Large intestine (tissue), 3 donors: ENCODE measurements at regions not wholly inside any gene's neighbourhood (a gene's known extent, or its start where the extent isn't known, plus 50 kb on each side); places are given as distances from the start of the nearest gene placed in this dataset.
"Not testable (repeated sequence)": the region's sequence is repeated elsewhere in the genome, so short reads cannot be mapped to it uniquely, and the experiment has no call there.

Experiments used
- DNase-seq, 2 donors: peaks; one replicate each; pipeline versions ENCODE4 v3.0.0 to v3.0.0-alpha.2; 2013
- H3K27ac ChIP-seq: one replicate; pipeline ENCODE4 v1.5.1; 2013; ENCODE audit warnings: low read length
- H3K27me3 ChIP-seq: 2 replicates; pipeline ENCODE4 v1.6.1; 2013; ENCODE audit warnings: low read length; ENCODE audit not compliant: control insufficient read depth, insufficient read depth
- H3K36me3 ChIP-seq: 2 replicates; pipeline ENCODE4 v1.6.1; 2013; ENCODE audit warnings: low read length; ENCODE audit not compliant: control insufficient read depth, insufficient read depth
- H3K4me1 ChIP-seq: one replicate; pipeline ENCODE4 v1.6.1; 2013; ENCODE audit warnings: low read length; ENCODE audit not compliant: control insufficient read depth, insufficient read depth
- H3K4me3 ChIP-seq: one replicate; pipeline ENCODE4 v1.5.1; 2013; ENCODE audit warnings: low read length
- H3K9me3 ChIP-seq: one replicate; pipeline ENCODE4 v1.6.1; 2013; ENCODE audit warnings: mild to moderate bottlenecking, low read depth, low read length, moderate library complexity; ENCODE audit not compliant: control insufficient read depth
- WGBS: methylation state at CpG from one replicate; pipeline ENCODE4 v1.1.5; 2013; ENCODE audit warnings: low lambda C conversion rate; ENCODE audit not compliant: insufficient coverage; 5-methylcytosine and 5-hydroxymethylcytosine counted together

DNA sequence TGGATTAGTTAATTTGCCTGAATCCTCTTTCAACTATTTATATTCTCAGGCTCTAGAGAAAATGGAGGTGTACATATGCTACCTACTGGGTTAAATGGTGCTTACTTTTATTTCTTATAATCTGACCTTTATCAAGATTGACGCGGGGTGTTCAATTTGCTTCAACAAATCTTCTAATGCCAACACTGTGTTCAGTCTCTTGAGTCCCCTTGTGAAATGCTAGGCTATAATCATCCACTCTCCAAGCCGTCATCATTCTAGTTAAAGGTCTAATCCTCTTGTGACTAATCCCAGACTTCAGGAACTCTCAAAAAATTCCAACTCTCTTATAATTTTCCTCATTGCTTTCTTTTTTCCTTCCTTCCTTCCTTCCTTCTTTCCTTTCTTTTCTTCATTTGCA, 1396.2 kb downstream of the CDH8 start:
- no peak for DNase-seq
- Histone ChIP-seq H3K4me1 (no peaks in the 10 kb centered on the region), H3K4me3 (no peak overlapping the region), H3K9me3 (peaks cover 3% of the 10 kb centered on the region), H3K27me3 (no peaks in the 10 kb centered on the region), H3K36me3 (no peaks in the 10 kb centered on the region), H3K27ac (no peak overlapping the region)
- 78% methylated on average over 3 of the region's 3 CpGs for WGBS

DNA sequence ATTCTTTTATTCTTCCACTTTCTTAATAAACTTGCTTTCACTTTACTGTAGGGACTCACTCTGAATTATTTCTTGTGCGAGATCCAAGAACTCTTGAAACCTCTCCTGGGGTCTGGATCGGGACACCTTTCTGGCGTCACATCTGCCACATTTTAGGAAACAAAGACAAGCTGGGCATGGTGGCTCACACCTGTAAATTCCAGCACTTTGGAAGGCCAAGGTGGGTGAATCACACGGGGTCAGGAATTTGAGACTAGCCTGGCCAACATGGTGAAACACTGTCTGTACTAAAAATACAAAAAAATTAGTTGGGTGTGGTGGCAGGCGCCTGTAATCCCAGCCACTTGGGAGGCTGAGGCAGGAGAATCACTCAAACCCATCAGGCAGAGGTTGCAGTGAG, 1399.6 kb downstream of the CDH8 start:
- DNase-seq, H3K27ac ChIP-seq, H3K36me3 ChIP-seq, H3K4me3 ChIP-seq, H3K27me3 ChIP-seq, H3K4me1 ChIP-seq, H3K9me3 ChIP-seq: not testable (repeated sequence)
- WGBS, result 100% methylated on average over 1 of the region's 5 CpGs

DNA sequence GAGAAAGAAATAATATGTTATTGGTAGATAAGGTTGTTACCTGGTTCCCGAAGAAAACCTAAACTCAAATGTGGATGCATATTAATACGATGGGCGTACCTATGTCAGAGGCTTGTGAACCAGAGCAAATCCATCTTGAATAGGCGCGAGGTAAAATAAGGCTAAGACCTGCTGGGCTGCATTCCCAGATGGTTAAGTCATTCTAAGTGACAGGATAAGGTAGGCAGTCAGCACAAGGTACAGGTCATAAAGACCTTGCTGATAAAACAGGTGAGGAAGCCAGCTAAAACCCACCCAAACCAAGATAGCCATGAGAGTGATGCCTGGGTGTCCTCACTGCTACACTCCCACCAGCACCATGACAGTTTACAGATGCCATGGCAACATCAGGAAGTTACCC, 1400.1 kb downstream of the CDH8 start:
- WGBS, result 60% methylated on average over 1 of the region's 5 CpGs
- DNase-seq, result no peak
- no peak overlapping the region for H3K4me3 ChIP-seq
- H3K36me3 ChIP-seq, result no peaks in the 10 kb centered on the region
- H3K27ac ChIP-seq, result no peak overlapping the region
- peaks cover 2% of the 10 kb centered on the region for H3K9me3 ChIP-seq
- no peaks in the 10 kb centered on the region for H3K4me1 ChIP-seq
- H3K27me3 ChIP-seq, result no peaks in the 10 kb centered on the region

DNA sequence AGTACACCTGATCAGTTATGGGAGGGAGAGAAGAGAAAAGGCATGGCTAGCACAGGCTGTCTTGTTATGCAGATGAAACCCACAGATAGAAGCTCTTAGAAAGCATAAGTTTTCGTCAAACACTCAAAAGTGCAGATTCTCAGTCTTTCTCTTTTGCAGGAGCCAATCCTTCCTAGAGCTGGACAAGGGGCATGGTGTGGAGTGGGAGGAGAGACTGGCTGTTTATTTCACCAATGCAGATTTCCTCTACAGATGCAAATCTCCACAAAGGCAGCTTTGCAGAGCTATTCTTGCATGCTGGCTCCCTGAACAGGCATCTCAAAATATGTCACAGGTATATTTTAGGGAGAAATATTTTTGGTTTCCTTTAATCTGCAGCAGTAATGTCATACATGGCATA, 1400.7 kb downstream of the CDH8 start:
- no peak overlapping the region for H3K4me3 ChIP-seq
- H3K9me3 ChIP-seq, result no peaks in the 10 kb centered on the region
- H3K27me3 ChIP-seq, result no peaks in the 10 kb centered on the region
- no peaks in the 10 kb centered on the region for H3K4me1 ChIP-seq
- H3K27ac ChIP-seq, result no peak overlapping the region
- no CpG with 5 or more reads among the region's 1 CpG for WGBS
- no peaks in the 10 kb centered on the region for H3K36me3 ChIP-seq
- DNase-seq, result no peak

DNA sequence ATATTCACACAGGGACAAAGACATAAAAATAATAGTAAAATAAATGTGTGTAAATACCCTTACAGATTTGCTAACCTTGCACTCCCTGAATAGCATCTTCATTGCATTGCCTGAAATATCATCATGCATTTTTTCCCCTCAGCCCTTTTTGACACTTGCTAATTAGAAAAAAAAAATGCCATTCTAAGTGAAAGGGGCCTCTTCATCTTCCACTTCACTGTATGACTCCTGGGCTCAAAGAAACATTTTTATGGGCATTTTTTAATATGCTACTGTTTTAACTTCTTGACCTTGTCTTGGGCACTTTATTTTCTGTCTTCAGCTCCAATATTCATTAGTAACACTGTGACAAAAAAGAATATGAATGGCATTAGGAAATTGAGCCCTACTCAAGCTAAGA, 1424.4 kb downstream of the CDH8 start:
- Histone ChIP-seq H3K36me3 (no peaks in the 10 kb centered on the region), H3K9me3 (no peaks in the 10 kb centered on the region), H3K4me1 (no peaks in the 10 kb centered on the region), H3K27me3 (no peaks in the 10 kb centered on the region), H3K27ac (no peak overlapping the region), H3K4me3 (no peak overlapping the region)
- DNase-seq, result no peak

DNA sequence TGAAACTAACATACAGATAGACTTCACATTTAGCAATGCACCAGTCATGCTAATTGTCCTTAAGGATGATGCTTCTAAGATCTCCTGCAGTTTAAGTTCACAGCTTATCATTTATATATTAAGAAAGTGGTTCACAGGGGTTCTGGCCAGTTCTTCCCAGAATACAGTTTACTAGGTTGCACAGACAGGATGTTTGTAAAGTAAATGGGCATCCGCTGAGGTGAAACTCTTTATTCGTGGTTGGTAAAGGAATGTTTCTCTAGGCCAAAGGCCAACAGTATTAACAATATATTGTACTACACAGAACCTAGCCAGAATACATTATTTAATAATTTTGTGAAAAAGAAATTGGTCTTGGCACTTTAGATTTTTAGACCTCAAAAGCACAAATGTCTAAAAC, 1427.3 kb downstream of the CDH8 start:
- 40% methylated on average over 1 of the region's 2 CpGs for WGBS
- Histone ChIP-seq H3K27ac (no peak overlapping the region), H3K36me3 (no peaks in the 10 kb centered on the region), H3K4me3 (no peak overlapping the region), H3K9me3 (no peaks in the 10 kb centered on the region), H3K4me1 (no peaks in the 10 kb centered on the region), H3K27me3 (no peaks in the 10 kb centered on the region)
- no peak for DNase-seq

DNA sequence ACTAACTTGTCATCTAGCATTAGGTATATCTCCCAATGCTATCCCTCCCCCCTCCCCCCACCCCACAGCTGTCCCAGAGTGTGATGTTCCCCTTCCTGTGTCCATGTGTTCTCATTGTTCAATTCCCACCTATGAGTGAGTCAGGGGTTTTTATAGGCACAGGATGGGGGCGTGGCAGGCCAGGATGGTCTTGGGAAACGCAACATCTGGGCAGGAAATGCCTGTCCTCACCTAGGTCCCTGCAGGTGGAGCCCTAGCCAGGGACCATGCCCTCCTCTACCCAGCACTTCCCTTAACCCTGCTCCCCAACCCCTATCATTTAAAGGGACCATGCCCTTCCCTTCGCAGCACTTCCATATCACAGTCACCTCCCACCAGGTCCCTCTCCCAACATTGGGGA, 1430.6 kb downstream of the CDH8 start:
- not testable (repeated sequence) for H3K9me3 ChIP-seq, H3K4me1 ChIP-seq, H3K27me3 ChIP-seq, H3K36me3 ChIP-seq, DNase-seq, H3K27ac ChIP-seq, H3K4me3 ChIP-seq
- WGBS, result no CpG with 5 or more reads among the region's 3 CpGs

DNA sequence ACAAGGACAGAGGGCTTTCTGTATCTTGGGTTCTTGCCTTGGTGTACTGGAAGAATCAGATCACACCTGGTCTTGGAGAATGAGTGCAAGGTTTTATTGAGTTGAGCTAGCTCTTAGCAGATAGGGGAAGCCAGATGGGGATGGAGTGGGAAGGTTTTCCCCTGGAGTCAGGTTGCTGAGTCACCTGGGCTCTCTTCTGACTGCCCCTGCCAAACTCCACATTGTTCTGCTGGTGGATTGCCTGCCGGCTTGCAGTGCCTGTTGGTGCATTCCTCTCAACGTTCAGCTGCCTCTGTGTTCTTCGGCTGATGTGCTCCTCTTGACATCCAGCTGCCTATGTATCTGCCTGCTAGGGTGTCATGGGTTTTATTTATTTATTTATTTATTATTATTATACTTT, 1431.1 kb downstream of the CDH8 start:
- H3K4me1 ChIP-seq, result no peaks in the 10 kb centered on the region
- no peak overlapping the region for H3K4me3 ChIP-seq
- no peaks in the 10 kb centered on the region for H3K9me3 ChIP-seq
- no peak for DNase-seq
- no peak overlapping the region for H3K27ac ChIP-seq
- 60% methylated on average over 1 of the region's 3 CpGs for WGBS
- no peaks in the 10 kb centered on the region for H3K27me3 ChIP-seq
- no peaks in the 10 kb centered on the region for H3K36me3 ChIP-seq

DNA sequence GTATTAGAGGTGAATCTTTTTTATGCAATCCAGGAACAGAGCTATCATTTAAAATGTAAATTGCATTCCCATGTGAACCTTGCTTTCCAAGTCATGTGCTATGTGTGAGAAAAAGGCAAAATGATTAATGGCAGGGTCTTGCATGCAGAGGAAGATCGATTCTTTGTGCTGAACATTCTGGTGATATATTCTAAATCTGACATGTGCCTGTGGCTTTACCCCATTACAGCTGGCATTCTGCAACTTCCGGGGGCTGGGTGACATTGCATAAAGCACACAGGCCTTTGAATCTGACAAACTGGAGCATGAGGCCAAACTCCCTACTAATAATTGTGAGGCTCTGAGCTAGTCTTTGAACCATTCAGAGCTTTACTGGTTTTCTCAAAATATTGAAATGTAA, 1449.7 kb downstream of the CDH8 start:
- Histone ChIP-seq H3K9me3 (no peaks in the 10 kb centered on the region), H3K36me3 (no peaks in the 10 kb centered on the region), H3K27me3 (no peaks in the 10 kb centered on the region), H3K4me1 (no peaks in the 10 kb centered on the region), H3K4me3 (no peak overlapping the region), H3K27ac (no peak overlapping the region)
- DNase-seq, result no peak
- WGBS, result no CpG with 5 or more reads among the region's 2 CpGs

DNA sequence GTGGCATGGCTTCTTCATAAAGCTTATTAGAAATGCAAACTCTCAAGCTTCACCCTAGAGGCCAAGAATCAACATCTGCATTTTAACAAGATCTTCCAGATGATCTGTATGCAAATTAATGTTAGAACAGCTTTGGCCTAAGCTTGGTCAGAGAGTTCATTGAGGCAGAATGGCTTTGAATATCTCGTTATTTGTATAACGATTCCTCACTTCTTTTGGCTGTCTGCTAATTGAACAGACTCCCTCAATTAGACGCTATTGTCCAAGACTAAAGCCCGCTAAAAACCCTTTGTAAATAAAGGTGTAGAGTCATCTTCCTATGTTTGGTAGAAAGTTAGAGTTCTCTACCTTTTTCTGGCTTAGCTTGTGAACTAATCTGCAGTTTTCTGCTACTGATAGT, 1453.7 kb downstream of the CDH8 start:
- DNase-seq, result no peak
- no peaks in the 10 kb centered on the region for H3K27me3 ChIP-seq
- WGBS, result 70% methylated on average over 2 of the region's 4 CpGs

DNA sequence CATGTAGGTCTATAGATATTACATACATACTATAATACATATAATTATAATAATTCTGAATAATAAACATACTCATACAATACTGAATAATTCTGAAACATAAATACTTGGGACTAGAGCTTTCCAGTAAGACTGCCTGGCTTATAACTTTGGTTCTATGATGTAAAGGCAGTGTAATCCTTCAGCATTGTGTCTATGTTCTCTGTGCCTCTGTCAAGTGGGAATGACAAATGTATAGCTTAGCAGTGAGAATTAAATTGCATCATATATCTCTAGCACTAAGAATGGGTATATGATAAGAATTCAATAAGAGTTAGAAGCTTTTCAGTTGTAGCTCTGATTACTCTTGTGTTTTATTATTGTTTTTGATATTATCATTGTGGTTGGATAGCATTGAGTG, 1469.3 kb downstream of the CDH8 start:
- no peaks in the 10 kb centered on the region for H3K9me3 ChIP-seq
- H3K27ac ChIP-seq, result no peak overlapping the region
- no peak for DNase-seq
- H3K27me3 ChIP-seq, result no peaks in the 10 kb centered on the region
- H3K36me3 ChIP-seq, result no peaks in the 10 kb centered on the region
- H3K4me3 ChIP-seq, result no peak overlapping the region
- no peaks in the 10 kb centered on the region for H3K4me1 ChIP-seq

More for the DNA sequence above, 1453.7 kb downstream of the CDH8 start:
- Histone ChIP-seq H3K4me1 (no peaks in the 10 kb centered on the region), H3K9me3 (no peaks in the 10 kb centered on the region), H3K4me3 (no peak overlapping the region), H3K36me3 (no peaks in the 10 kb centered on the region), H3K27ac (no peak overlapping the region)
